GM18505 (cell line): ENCODE measurements at regions not wholly inside any gene's neighbourhood (a gene's known extent, or its start where the extent isn't known, plus 50 kb on each side); places are given as distances from the start of the nearest gene placed in this dataset.
"Not testable (repeated sequence)": the region's sequence is repeated elsewhere in the genome, so short reads cannot be mapped to it uniquely, and the experiment has no call there.

ENCODE experiments used
- ATAC-seq: cut with Tn5 transposase; IDR thresholded peaks from one replicate; pipeline ENCODE4 v1.9.1; 2021; ENCODE audit not compliant: unreplicated experiment
- POLR2A ChIP-seq: IDR thresholded peaks from 4 replicates; pipeline ENCODE4 v1.6.1; 2011; ENCODE audit warnings: borderline replicate concordance; ENCODE audit not compliant: insufficient read depth, insufficient read length; ENCODE audit errors: extremely low read depth

- no peak for TF ChIP-seq POLR2A
- ATAC-seq = no peak
These were observed 104.9 kb downstream of the TMEM130 start for GRCh38 chr7:98764946-98765345.

- ATAC-seq = not testable (repeated sequence)
These were observed 99.7 kb downstream of the TMEM130 start for GRCh38 chr7:98770085-98770484.

GRCh38 chr7:98771519-98771918 is 98.3 kb downstream of the TMEM130 start:
- TF ChIP-seq POLR2A = no peak
- no peak for ATAC-seq

- ATAC-seq = no peak
- no peak for TF ChIP-seq POLR2A
These were observed 97.7 kb downstream of the TMEM130 start for GRCh38 chr7:98771941-98772603.

- no peak for ATAC-seq
- TF ChIP-seq POLR2A = no peak
These were observed 94.9 kb downstream of the TMEM130 start for GRCh38 chr7:98774884-98775283.

GRCh38 chr7:98777051-98777450 is 92.8 kb downstream of the TMEM130 start:
- ATAC-seq = no peak
- TF ChIP-seq POLR2A = no peak

- no peak for ATAC-seq
- no peak for TF ChIP-seq POLR2A
These were observed 91.4 kb downstream of the TMEM130 start for GRCh38 chr7:98778421-98778820.

GRCh38 chr7:98779800-98780587 is 89.8 kb downstream of the TMEM130 start:
- TF ChIP-seq POLR2A = no peak
- ATAC-seq = no peak

GRCh38 chr7:98784216-98784785 is 85.5 kb downstream of the TMEM130 start:
- TF ChIP-seq POLR2A = no peak
- no peak for ATAC-seq

- TF ChIP-seq POLR2A = no peak
- no peak for ATAC-seq
These were observed 83.8 kb downstream of the TMEM130 start for GRCh38 chr7:98785929-98786571.

- no peak for ATAC-seq
- TF ChIP-seq POLR2A = no peak
These were observed 80.8 kb downstream of the TMEM130 start for GRCh38 chr7:98788966-98789365.

GRCh38 chr7:98794453-98794852 is 75.4 kb downstream of the TMEM130 start:
- not testable (repeated sequence) for ATAC-seq

- peak; percentile 95 for ATAC-seq
- no peak for TF ChIP-seq POLR2A
These were observed 73.9 kb downstream of the TMEM130 start for GRCh38 chr7:98795741-98796493.
